HG03139 (cell line): ENCODE measurements at regions not wholly inside any gene's neighbourhood (a gene's known extent, or its start where the extent isn't known, plus 50 kb on each side); places are given as distances from the start of the nearest gene placed in this dataset.
"Not testable (repeated sequence)": the region's sequence is repeated elsewhere in the genome, so short reads cannot be mapped to it uniquely, and the experiment has no call there.

Experiments used
- ATAC-seq: cut with Tn5 transposase; IDR thresholded peaks from one replicate; pipeline ENCODE4 v1.9.1; 2021; ENCODE audit not compliant: unreplicated experiment

DNA sequence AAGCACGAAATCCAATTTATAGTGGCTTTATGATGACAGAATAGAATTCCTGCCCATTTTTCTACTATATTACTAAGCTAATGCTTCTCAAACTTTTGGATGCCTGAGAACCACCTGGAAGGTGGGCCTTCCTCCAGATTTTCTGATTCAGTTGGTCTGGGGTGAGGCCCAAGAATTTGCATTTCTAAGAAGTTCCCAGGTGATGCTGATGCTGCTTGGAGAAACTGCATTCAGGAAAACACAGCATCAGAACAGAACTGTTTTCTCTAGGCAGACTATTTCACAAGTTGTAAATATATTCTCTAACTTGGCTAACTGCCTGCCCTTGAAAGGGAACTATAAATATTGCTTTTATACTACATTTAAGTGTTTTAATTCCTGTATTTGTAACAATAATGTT, 644.9 kb upstream of the DPPA4 start:
- ATAC-seq = no peak

GRCh38 chr3:109984976-109985375, 647.6 kb upstream of the DPPA4 start:
- no peak for ATAC-seq

GRCh38 chr3:109985943-109986555, 648.7 kb upstream of the DPPA4 start:
- no peak for ATAC-seq

- no peak for ATAC-seq
Measured at GRCh38 chr3:109994853-109995252, 657.5 kb upstream of the DPPA4 start.

DNA sequence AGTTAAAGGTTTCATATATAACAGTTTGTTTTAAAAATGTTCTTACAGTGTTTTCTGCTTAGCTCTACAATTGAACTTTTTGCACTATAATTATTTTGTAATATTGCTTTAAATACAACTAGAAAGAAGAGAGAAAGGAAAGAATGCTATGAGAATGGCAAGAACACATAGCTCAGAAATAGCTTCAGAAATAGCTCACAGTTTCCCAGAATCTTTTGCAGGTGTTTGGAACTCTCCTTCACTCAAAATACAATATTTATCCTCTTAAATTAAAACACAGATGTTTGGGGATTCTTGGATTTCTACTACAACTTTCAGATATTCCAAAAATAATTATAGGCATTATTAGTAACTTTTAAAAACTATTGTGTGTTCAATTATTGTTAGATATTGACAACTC, 658.0 kb upstream of the DPPA4 start:
- no peak for ATAC-seq

DNA sequence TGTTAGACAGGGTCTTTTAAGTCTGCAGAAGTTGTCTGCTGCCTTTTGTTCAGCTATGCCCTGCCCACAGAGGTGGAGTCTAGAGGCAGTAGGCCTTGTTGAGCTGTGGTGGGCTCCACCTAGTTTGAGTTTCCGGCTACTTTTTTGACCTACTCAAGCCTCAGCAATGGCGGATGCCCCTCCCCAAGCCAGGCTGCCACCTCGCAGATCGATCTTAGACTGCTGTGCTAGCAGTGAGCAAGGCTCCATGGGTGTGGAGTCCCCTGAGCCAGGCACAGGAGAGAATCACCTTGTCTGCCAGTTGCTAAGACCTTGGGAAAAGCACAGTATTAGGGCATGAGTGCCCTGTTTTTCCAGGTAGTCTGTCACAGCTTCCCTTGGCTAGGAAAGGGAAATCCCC, 664.6 kb upstream of the DPPA4 start:
- ATAC-seq = not testable (repeated sequence)

DNA sequence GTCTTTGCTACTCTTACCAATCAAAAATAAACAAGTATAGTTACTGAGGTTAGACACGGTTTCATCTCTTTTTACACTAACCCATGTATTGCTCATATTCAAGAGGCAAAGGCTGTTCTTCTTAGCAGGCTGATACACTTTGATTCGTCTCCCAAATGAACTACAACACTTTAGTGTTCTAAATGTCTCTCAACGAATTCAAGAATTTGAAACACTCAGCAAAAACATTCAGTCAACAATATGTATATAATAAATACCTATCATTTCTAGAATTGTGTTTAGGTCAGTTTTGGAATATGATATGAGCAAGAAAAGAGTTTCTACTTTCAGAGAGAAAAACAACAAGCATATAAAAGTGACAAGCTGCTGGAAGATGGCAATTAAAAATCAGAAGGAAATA, 669.6 kb upstream of the DPPA4 start:
- no peak for ATAC-seq

GRCh38 chr3:110015231-110015963, 678.1 kb upstream of the DPPA4 start:
- ATAC-seq = no peak

DNA sequence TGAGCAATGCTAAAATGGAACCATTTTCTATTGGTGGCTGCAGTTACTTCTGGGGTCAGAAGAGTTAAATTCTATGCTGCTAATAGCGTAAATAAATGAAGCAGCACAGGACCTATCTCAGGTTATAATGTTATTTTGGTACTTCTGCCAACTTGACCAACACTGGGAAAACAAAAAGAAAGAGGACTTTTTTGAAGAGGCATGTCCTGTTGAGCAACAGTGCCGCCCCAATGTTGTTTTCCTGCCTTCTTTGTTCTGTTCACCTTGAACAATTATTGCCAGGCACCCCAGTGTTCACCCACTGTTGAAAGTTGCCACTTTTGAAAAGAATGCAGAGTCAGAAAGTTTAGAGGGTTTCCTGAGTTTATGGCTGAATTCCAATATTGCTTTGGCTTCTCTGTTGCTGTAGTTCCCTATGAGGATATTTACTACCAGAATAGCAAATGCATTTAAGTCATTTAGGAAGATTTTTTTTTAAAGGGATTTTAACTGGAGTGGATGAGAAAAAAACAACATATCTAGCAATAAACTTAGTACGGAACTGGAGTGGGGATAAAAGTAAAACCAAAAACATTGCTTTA, 679.0 kb upstream of the DPPA4 start:
- ATAC-seq = no peak

- ATAC-seq = no peak
Measured at GRCh38 chr3:110017304-110017703, 680.0 kb upstream of the DPPA4 start.

- ATAC-seq = no peak
Measured at GRCh38 chr3:110021659-110022058, 684.3 kb upstream of the DPPA4 start.

DNA sequence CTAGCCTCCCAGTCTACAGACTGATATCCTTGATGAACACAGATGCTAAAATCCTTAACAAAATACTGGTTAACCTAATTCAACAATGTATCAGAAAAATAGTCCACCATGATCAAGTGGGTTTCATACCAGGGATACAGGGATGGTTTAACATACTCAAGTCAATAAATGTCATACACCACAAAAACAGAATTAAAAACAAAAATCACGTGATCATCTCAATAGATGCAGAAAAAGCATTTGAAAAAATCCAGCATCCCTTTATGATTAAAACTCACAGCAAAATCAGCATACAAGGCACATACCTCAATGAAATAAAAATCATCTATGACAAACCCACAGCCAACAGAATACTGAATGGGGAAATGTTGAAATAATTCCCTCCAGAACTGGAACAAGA, 685.7 kb upstream of the DPPA4 start:
- ATAC-seq = not testable (repeated sequence)

GRCh38 chr3:110026421-110026820, 689.1 kb upstream of the DPPA4 start:
- no peak for ATAC-seq

GRCh38 chr3:110027446-110028080, 690.2 kb upstream of the DPPA4 start:
- ATAC-seq = no peak

GRCh38 chr3:110031975-110032374, 694.6 kb upstream of the DPPA4 start:
- ATAC-seq = no peak

- ATAC-seq = no peak
Measured at GRCh38 chr3:110059431-110059830, 722.1 kb upstream of the DPPA4 start.

- ATAC-seq = no peak
Measured at GRCh38 chr3:110062716-110063115, 725.4 kb upstream of the DPPA4 start.

DNA sequence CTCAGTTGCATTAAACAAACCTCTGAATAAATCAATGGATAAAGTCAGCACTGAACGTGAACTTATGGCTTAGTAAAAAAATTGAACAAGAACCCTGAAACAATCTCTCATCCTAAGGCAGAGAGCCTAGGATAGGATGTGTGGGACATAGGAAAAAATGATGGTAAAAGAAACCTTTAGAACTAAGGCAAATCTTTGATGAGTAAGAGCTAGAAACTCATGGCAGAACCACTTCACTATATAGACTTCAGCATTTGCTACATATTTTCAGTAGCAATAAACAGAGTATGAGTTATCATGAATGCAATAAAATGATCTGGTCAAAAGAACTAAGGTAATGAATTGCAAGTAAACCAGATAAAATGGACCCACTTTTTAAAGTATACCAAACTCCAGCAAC, 725.8 kb upstream of the DPPA4 start:
- ATAC-seq = no peak

- no peak for ATAC-seq
Measured at GRCh38 chr3:110066206-110066605, 728.9 kb upstream of the DPPA4 start.

GRCh38 chr3:110067527-110067926, 730.2 kb upstream of the DPPA4 start:
- no peak for ATAC-seq

GRCh38 chr3:110069761-110070160, 732.4 kb upstream of the DPPA4 start:
- ATAC-seq = no peak
